SK-N-SH (cell line): ENCODE measurements at regions not wholly inside any gene's neighbourhood (a gene's known extent, or its start where the extent isn't known, plus 50 kb on each side); places are given as distances from the start of the nearest gene placed in this dataset.

Experiments used
- CHD2 ChIP-seq: fragments of 150-350 bp; IDR thresholded peaks from 2 replicates; pipeline ENCODE4 v1.6.1; 2018; ENCODE audit warnings: low read length; ENCODE audit not compliant: partially characterized antibody
- FOSL2 ChIP-seq: IDR thresholded peaks from 2 replicates; pipeline ENCODE4 v1.4.0; 2012; ENCODE audit warnings: low read depth, mild to moderate bottlenecking, moderate library complexity, borderline replicate concordance
- FOXJ3 ChIP-seq: sonication (generic); formaldehyde crosslinking; IDR thresholded peaks from 2 replicates; pipeline ENCODE4 v1.5.1; 2020; ENCODE audit warnings: mild to moderate bottlenecking, missing genetic modification reagents
- FOXM1 ChIP-seq: IDR thresholded peaks from 2 replicates; pipeline ENCODE4 v1.4.0; 2012; ENCODE audit warnings: low read depth, mild to moderate bottlenecking
- GABPA ChIP-seq: IDR thresholded peaks from 2 replicates; pipeline ENCODE4 v1.4.0; 2012; ENCODE audit warnings: low read depth, mild to moderate bottlenecking
- JUND ChIP-seq: IDR thresholded peaks from 2 replicates; pipeline ENCODE4 v1.4.0; 2012
- MXI1 ChIP-seq: IDR thresholded peaks from 2 replicates; pipeline ENCODE4 v1.6.1; 2012; ENCODE audit warnings: mild to moderate bottlenecking, low read depth, low read length, improper control_type of control experiment
- POLR2AphosphoS5 ChIP-seq: IDR thresholded peaks from 2 replicates; pipeline ENCODE4 v1.6.1; 2012; ENCODE audit warnings: low read depth, low read length
- RAD21 ChIP-seq: IDR thresholded peaks from 2 replicates; pipeline ENCODE4 v1.6.1; 2012; ENCODE audit warnings: mild to moderate bottlenecking, low read length
- SIN3A ChIP-seq: IDR thresholded peaks from 2 replicates; pipeline ENCODE4 v1.6.1; 2012; ENCODE audit warnings: low read depth, mild to moderate bottlenecking, low read length, moderate library complexity, borderline replicate concordance
- TEAD4 ChIP-seq: IDR thresholded peaks from 2 replicates; pipeline ENCODE4 v1.4.0; 2012; ENCODE audit warnings: mild to moderate bottlenecking, borderline replicate concordance; ENCODE audit not compliant: insufficient read depth
- TF ChIP-seq, protein P1 (sequence below): fragments of 200-600 bp; sonication (generic); IDR thresholded peaks from 2 replicates; pipeline ENCODE4 v1.6.1; 2017; ENCODE audit warnings: antibody characterized with exemption, mild to moderate bottlenecking, moderate library complexity
- TF ChIP-seq, protein P2 (sequence below): IDR thresholded peaks from 2 replicates; pipeline ENCODE4 v1.4.0; 2012; ENCODE audit warnings: low read depth
- TF ChIP-seq, protein P3 (sequence below): IDR thresholded peaks from 2 replicates; pipeline ENCODE4 v1.6.1; 2012; ENCODE audit warnings: mild to moderate bottlenecking, low read depth, low read length, moderate library complexity

DNA sequence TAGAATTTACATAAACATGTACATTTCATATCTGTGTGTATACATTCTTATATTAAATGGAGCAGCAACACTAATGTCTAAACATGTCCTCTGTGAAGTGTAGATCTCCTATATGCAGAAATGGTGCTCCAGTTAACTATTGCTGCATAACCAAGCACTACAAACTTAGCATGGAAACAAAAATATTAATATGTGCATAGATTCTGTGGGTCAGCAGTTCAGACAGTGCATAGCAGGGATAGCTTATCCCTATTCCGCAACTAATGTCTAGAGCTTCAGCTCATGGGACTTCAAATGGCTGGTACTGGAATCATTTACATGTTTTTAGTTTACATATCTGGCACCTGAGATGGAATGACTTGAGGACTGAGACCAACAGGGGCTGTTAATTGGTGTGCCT, 652.1 kb downstream of the TLE4 start:
- TF ChIP-seq FOXM1 (no peak), GABPA (no peak), POLR2AphosphoS5 (no peak), FOXJ3 (CRISPR knock-in tag) (no peak), RAD21 (no peak), SIN3A (no peak), MXI1 (no peak), JUND (no peak), TEAD4 (no peak), CHD2 (no peak), FOSL2 (no peak)
- TF ChIP-seq, protein P1, sequence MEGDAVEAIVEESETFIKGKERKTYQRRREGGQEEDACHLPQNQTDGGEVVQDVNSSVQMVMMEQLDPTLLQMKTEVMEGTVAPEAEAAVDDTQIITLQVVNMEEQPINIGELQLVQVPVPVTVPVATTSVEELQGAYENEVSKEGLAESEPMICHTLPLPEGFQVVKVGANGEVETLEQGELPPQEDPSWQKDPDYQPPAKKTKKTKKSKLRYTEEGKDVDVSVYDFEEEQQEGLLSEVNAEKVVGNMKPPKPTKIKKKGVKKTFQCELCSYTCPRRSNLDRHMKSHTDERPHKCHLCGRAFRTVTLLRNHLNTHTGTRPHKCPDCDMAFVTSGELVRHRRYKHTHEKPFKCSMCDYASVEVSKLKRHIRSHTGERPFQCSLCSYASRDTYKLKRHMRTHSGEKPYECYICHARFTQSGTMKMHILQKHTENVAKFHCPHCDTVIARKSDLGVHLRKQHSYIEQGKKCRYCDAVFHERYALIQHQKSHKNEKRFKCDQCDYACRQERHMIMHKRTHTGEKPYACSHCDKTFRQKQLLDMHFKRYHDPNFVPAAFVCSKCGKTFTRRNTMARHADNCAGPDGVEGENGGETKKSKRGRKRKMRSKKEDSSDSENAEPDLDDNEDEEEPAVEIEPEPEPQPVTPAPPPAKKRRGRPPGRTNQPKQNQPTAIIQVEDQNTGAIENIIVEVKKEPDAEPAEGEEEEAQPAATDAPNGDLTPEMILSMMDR, result no peak
- TF ChIP-seq, protein P2, sequence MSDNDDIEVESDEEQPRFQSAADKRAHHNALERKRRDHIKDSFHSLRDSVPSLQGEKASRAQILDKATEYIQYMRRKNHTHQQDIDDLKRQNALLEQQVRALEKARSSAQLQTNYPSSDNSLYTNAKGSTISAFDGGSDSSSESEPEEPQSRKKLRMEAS, result no peak
- TF ChIP-seq, protein P3, sequence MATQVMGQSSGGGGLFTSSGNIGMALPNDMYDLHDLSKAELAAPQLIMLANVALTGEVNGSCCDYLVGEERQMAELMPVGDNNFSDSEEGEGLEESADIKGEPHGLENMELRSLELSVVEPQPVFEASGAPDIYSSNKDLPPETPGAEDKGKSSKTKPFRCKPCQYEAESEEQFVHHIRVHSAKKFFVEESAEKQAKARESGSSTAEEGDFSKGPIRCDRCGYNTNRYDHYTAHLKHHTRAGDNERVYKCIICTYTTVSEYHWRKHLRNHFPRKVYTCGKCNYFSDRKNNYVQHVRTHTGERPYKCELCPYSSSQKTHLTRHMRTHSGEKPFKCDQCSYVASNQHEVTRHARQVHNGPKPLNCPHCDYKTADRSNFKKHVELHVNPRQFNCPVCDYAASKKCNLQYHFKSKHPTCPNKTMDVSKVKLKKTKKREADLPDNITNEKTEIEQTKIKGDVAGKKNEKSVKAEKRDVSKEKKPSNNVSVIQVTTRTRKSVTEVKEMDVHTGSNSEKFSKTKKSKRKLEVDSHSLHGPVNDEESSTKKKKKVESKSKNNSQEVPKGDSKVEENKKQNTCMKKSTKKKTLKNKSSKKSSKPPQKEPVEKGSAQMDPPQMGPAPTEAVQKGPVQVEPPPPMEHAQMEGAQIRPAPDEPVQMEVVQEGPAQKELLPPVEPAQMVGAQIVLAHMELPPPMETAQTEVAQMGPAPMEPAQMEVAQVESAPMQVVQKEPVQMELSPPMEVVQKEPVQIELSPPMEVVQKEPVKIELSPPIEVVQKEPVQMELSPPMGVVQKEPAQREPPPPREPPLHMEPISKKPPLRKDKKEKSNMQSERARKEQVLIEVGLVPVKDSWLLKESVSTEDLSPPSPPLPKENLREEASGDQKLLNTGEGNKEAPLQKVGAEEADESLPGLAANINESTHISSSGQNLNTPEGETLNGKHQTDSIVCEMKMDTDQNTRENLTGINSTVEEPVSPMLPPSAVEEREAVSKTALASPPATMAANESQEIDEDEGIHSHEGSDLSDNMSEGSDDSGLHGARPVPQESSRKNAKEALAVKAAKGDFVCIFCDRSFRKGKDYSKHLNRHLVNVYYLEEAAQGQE, result no peak
